Fibroblast of the aortic adventitia (primary cell): ENCODE measurements at regions not wholly inside any gene's neighbourhood (a gene's known extent, or its start where the extent isn't known, plus 50 kb on each side); places are given as distances from the start of the nearest gene placed in this dataset.
"Not testable (repeated sequence)": the region's sequence is repeated elsewhere in the genome, so short reads cannot be mapped to it uniquely, and the experiment has no call there.

Experiments
- DNase-seq: peaks from one replicate; pipeline ENCODE4 v3.0.0-alpha.2; 2010; ENCODE audit warnings: low read depth
- H3K4me3 ChIP-seq: 2 replicates; pipeline ENCODE4 v1.5.1; 2011; ENCODE audit warnings: low read depth, mild to moderate bottlenecking, control low read depth, low read length, moderate library complexity
- CTCF ChIP-seq: IDR thresholded peaks from 2 replicates; pipeline ENCODE4 v1.5.1; 2011; ENCODE audit warnings: mild to moderate bottlenecking, low read length, control low read depth, inconsistent platforms; ENCODE audit not compliant: insufficient read depth

- H3K4me3 ChIP-seq = no peak overlapping the region
- no peak for DNase-seq
- TF ChIP-seq CTCF = no peak
Observed at GRCh38 chr12:25395227-25395626, 144.5 kb upstream of the KRAS start.

- not testable (repeated sequence) for DNase-seq, H3K4me3 ChIP-seq
Observed at GRCh38 chr12:25394775-25395174, 144.0 kb upstream of the KRAS start.

DNA sequence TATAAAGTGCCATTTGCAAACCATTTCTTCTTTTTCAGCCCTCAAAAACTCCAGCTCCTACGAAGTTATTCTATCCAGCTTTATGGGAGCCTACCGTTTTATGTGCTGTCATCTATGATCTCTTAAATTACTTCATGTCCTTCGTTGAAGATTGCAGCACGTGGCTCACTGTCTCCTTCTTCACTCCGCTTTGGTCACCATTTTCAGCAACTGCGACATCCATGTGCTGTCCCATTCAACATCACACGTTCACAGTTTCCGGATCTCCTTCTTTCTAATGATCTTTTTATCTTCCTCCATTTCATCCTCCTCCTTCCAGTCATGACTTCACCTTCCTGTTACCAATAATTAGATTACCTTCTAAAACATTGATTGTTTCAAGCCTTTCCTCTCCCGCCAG, 143.3 kb upstream of the KRAS start:
- no peak overlapping the region for H3K4me3 ChIP-seq
- DNase-seq = no peak
- no peak for TF ChIP-seq CTCF

DNA sequence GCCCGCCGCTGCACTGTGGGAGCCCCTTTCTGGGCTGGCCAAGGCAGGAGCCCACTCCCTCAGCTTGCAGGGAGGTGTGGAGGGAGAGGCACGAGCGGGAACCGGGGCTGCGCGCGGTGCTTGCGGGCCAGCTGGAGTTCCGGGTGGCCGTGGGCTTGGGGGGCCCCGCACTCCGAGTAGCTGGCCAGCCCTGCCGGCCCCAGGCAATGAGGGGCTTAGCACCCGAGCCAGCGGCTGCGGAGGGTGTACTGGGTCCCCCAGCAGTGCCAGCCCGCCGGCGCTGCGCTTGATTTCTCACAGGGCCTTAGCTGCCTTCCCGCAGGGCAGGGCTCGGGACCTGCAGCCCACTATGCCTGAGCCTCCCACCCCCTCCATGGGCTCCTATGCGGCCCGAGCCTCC, 140.6 kb upstream of the KRAS start:
- DNase-seq, H3K4me3 ChIP-seq: not testable (repeated sequence)

DNA sequence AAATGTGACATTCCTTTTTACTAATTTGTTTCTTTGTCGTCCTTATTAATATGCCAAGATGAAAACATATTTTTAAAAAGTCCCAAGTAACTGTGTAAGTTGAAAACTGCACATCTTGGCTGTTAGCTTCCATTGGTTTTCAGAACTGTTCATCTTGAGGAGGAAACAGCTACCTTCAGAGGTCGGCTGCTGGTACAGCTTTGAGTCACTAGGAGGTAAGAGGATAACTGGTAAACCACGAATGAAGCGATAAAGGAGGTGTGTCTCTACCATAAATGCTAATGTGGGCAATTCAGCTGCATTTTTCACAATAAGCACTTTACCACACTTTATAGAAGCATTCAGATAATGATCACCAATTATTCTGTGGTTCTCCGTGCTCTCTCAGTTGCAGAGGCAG, 137.5 kb upstream of the KRAS start:
- TF ChIP-seq CTCF = no peak
- DNase-seq = no peak

DNA sequence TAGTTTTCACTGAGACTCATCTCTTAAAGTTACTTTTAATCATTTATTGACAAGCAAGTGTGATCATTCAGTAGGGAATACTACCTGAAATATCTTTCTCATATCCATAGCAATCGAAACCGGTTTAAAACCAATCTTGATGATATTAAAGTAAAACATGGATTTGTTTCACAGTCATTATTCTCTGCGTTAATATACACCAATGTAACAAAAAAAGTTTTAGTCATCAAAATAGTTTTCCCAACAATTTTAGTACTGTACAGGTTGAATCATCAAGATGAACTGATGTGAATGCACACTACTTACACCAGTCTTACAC, 137.0 kb upstream of the KRAS start:
- no peak for TF ChIP-seq CTCF
- H3K4me3 ChIP-seq = no peak overlapping the region
- no peak for DNase-seq

More for the DNA sequence above, 137.5 kb upstream of the KRAS start:
- no peak overlapping the region for H3K4me3 ChIP-seq

DNA sequence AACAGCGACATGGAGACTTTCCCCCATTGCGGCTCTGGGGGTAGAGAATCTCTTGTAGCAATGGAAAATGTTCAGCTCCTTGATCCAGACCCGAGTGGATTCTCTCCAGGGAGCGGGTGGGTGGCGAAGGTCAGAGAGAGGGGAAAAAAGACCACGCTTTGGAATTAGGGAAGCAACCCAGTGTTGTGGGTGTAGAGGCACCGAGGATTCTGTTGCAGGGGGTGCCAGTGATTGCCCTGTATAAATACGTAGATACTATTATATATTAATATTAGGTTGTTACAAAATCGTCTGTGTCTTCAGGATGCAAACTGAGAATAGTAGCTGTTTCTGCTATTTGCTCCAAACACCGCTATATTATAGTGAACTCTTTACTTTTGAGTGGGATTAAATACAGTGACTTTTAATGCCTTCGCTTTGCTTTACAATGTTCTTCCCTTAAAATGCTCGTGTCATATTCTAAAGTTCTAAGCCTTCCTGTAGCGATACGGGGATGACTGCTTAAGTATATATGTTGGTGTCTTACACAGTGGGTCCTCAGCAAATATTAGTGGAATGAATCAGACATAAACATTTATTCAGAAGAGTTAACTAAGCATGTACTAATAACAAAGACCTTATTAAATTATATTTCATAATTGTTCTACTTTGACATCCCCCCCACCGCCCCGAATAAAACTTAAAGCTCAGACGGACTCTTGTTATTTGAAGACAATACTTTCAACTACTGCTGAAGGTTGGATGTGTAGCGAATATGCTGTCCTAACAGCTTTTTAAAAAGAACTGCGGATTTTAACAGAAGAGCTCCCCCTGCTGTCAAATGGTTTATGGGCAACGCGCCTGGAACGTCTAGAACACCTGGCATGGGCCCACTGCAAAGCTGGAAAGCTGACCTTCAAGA, 136.4 kb upstream of the KRAS start:
- peak overlapping the region; percentile 82 for H3K4me3 ChIP-seq
- TF ChIP-seq CTCF = peak; percentile 76
- DNase-seq = peak; percentile 96

DNA sequence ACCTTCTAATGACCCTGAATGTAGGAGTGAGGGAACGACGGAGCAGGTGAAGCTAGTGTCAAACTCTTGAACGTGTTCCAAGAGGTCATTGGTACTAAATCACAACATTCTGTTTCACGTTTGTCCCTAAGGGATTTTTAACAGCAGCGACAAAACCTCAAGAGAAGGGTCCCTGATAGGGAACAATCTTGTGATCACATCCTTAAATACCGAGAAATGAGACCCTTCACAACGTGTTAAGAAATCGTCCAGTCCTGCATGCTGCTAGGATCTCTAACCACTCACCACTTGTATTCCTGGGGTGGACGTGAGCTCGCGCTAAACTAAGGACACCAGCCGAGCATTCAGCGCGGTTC, 134.1 kb upstream of the KRAS start:
- no peak for TF ChIP-seq CTCF
- peak overlapping the region; percentile 77 for H3K4me3 ChIP-seq
- DNase-seq = no peak
